ENCODE measurements at regions not wholly inside any gene's neighbourhood (a gene's known extent, or its start where the extent isn't known, plus 50 kb on each side); places are given as distances from the start of the nearest gene placed in this dataset.

DNA sequence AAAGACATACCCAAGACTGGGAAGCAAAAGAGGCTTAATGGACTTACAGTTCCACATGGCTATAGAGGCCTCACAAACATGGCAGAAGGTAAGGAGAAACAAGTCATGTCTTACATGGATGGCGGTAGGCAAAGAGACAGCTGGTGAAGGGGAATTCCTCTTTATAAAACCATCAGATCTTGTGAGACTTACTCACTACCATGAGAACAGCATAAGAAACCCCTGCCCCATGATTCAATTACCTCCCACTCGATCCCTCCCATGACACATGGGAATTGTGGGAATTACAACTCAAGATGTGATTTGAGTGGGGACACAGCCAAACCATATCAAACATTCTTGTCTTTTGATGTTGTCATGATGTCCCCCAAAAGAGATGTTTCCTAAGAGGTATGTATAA lies 103.3 kb downstream of the DUSP10 start:
- TF ChIP-seq, protein P1, sequence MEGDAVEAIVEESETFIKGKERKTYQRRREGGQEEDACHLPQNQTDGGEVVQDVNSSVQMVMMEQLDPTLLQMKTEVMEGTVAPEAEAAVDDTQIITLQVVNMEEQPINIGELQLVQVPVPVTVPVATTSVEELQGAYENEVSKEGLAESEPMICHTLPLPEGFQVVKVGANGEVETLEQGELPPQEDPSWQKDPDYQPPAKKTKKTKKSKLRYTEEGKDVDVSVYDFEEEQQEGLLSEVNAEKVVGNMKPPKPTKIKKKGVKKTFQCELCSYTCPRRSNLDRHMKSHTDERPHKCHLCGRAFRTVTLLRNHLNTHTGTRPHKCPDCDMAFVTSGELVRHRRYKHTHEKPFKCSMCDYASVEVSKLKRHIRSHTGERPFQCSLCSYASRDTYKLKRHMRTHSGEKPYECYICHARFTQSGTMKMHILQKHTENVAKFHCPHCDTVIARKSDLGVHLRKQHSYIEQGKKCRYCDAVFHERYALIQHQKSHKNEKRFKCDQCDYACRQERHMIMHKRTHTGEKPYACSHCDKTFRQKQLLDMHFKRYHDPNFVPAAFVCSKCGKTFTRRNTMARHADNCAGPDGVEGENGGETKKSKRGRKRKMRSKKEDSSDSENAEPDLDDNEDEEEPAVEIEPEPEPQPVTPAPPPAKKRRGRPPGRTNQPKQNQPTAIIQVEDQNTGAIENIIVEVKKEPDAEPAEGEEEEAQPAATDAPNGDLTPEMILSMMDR (conservative IDR thresholded peaks at IDR 0.05; ENCODE audit: low read depth, low read length), result no peak
- DNase-seq (ENCODE audit: low read depth), result no peak
- no peak overlapping the region for H3K4me3 ChIP-seq (ENCODE audit: low read length)

GRCh38 chr1:221641811-221642210 lies 100.1 kb downstream of the DUSP10 start:
- TF ChIP-seq, protein P1 (conservative IDR thresholded peaks at IDR 0.05; ENCODE audit: low read depth, low read length), result no peak

GRCh38 chr1:221643404-221644144 lies 98.3 kb downstream of the DUSP10 start:
- no peak for DNase-seq (ENCODE audit: low read depth)
- TF ChIP-seq, protein P1 (conservative IDR thresholded peaks at IDR 0.05; ENCODE audit: low read depth, low read length), result no peak
- no peak overlapping the region for H3K4me3 ChIP-seq (ENCODE audit: low read length)

More at GRCh38 chr1:221641811-221642210, 100.1 kb downstream of the DUSP10 start:
- DNase-seq (ENCODE audit: low read depth), result no peak
- no peak overlapping the region for H3K4me3 ChIP-seq (ENCODE audit: low read length)

DNA sequence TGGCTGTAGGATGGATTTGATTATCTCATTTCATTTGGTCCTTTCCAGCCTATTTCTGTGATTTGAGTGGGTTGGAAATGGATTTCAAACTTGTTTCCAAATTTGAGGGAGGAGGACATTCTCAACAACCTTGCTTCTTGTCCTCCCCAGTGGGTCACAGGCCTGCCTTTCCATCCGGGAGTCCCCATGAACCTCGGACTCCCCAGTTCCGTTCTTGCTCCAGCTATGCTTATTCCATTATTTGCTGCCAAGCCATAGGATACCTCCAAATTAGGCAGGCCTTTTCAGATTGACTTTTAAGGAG lies 97.8 kb downstream of the DUSP10 start:
- H3K4me3 ChIP-seq (ENCODE audit: low read length), result no peak overlapping the region
- TF ChIP-seq, protein P1 (conservative IDR thresholded peaks at IDR 0.05; ENCODE audit: low read depth, low read length), result no peak
- DNase-seq (ENCODE audit: low read depth), result no peak

GRCh38 chr1:221644663-221645258 lies 97.1 kb downstream of the DUSP10 start:
- no peak overlapping the region for H3K4me3 ChIP-seq (ENCODE audit: low read length)
- DNase-seq (ENCODE audit: low read depth), result no peak
- TF ChIP-seq, protein P1 (conservative IDR thresholded peaks at IDR 0.05; ENCODE audit: low read depth, low read length), result no peak

DNA sequence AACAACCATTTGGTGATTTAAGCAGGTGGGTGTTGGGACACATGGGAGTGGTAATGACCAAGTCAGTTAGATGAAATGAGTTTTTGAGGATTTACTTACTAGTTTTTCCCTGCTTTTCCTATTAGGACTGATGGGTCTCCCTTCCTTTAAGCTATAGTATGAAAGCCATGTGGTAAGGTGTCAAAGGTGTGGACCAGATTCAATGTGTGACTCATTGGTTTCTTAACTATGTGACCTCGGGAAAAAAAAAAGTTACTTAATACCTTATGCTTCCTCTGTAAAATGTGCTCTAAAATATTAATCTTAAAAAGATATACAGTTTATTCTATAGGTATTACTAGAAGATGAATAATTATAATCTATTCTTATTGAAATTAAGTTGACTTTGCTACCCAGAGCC lies 93.7 kb downstream of the DUSP10 start:
- TF ChIP-seq, protein P1 (conservative IDR thresholded peaks at IDR 0.05; ENCODE audit: low read depth, low read length), result no peak
- no peak for DNase-seq (ENCODE audit: low read depth)

More for the DNA sequence above, 93.7 kb downstream of the DUSP10 start:
- no peak overlapping the region for H3K4me3 ChIP-seq (ENCODE audit: low read length)

Data from retinal pigment epithelial cell (primary cell).